Stimulated activated naive B cell treated with anti-CD40 and anti-IgM and Interleukin-4, amounts not matched to agents 10 μg/mL and 1 μg/mL and 100 μg/mL, for 72 hours (primary cell): ENCODE measurements at regions not wholly inside any gene's neighbourhood (a gene's known extent, or its start where the extent isn't known, plus 50 kb on each side); places are given as distances from the start of the nearest gene placed in this dataset.

Experiments
- ATAC-seq, 2 donors: fragments of 150-1000 bp; cut with Tn5 transposase; replicated peaks; 2 replicates each; pipeline ENCODE4 v1.10.0; 2021; ENCODE audit warnings: moderate library complexity in 1 of 2
- DNase-seq: peaks from one replicate; pipeline ENCODE4 v3.0.0; 2021
- H3K27ac Mint-ChIP-seq: one replicate; pipeline ENCODE4 v1.8.0; 2022; ENCODE audit warnings: mild to moderate bottlenecking, mixed read lengths
- H3K27me3 Mint-ChIP-seq, 2 donors: one replicate each; pipeline ENCODE4 v1.8.0; 2022; ENCODE audit warnings: mixed read lengths in 2 of 2
- H3K36me3 Mint-ChIP-seq, 2 donors: one replicate each; pipeline ENCODE4 v1.8.0; 2022; ENCODE audit warnings: mixed read lengths in 2 of 2, mild to moderate bottlenecking in 1 of 2
- H3K4me1 Mint-ChIP-seq, 2 donors: one replicate each; pipeline ENCODE4 v1.8.0; 2022; ENCODE audit warnings: mixed read lengths in 2 of 2, mild to moderate bottlenecking in 1 of 2
- H3K4me3 Mint-ChIP-seq, 2 donors: one replicate each; pipeline ENCODE4 v1.8.0; 2022; ENCODE audit warnings: mild to moderate bottlenecking in 2 of 2, mixed read lengths in 2 of 2, moderate library complexity in 1 of 2
- H3K9me3 Mint-ChIP-seq, 2 donors: one replicate each; pipeline ENCODE4 v1.8.0; 2022; ENCODE audit warnings: mixed read lengths in 2 of 2, mild to moderate bottlenecking in 1 of 2

- Mint-ChIP-seq H3K4me1 (no peaks in the 10 kb centered on the region), H3K27me3 (no peaks in the 10 kb centered on the region), H3K27ac (no peak overlapping the region), H3K4me3 (no peak overlapping the region), H3K36me3 (no peaks in the 10 kb centered on the region), H3K9me3 (no peaks in the 10 kb centered on the region)
- ATAC-seq (no peak), DNase-seq (no peak)
These were observed 598.3 kb upstream of the ZNF385D start for GRCh38 chr3:22349215-22349851.

- Mint-ChIP-seq H3K27me3 (no peaks in the 10 kb centered on the region), H3K36me3 (no peaks in the 10 kb centered on the region), H3K9me3 (no peaks in the 10 kb centered on the region), H3K4me1 (no peaks in the 10 kb centered on the region), H3K27ac (no peak overlapping the region), H3K4me3 (no peak overlapping the region)
- ATAC-seq: no peak
- DNase-seq: no peak
These were observed 600.8 kb upstream of the ZNF385D start for GRCh38 chr3:22351806-22352205.

- H3K9me3 Mint-ChIP-seq: no peaks in the 10 kb centered on the region
- ATAC-seq: no peak
- no peaks in the 10 kb centered on the region for H3K4me1 Mint-ChIP-seq
- no peaks in the 10 kb centered on the region for H3K27me3 Mint-ChIP-seq
- H3K36me3 Mint-ChIP-seq: no peaks in the 10 kb centered on the region
- H3K4me3 Mint-ChIP-seq: no peak overlapping the region
- no peak overlapping the region for H3K27ac Mint-ChIP-seq
- no peak for DNase-seq
These were observed 602.1 kb upstream of the ZNF385D start for GRCh38 chr3:22353126-22353525.

- no peaks in the 10 kb centered on the region for H3K27me3 Mint-ChIP-seq
- ATAC-seq: no peak
These were observed 607.3 kb upstream of the ZNF385D start for GRCh38 chr3:22358334-22358733.

GRCh38 chr3:22360164-22360563 lies 609.2 kb upstream of the ZNF385D start:
- no peak overlapping the region for H3K4me3 Mint-ChIP-seq
- no peaks in the 10 kb centered on the region for H3K9me3 Mint-ChIP-seq
- DNase-seq: no peak
- H3K36me3 Mint-ChIP-seq: no peaks in the 10 kb centered on the region
- no peaks in the 10 kb centered on the region for H3K4me1 Mint-ChIP-seq
- no peak overlapping the region for H3K27ac Mint-ChIP-seq
- ATAC-seq: no peak
- peaks cover 0 to 4% of the 10 kb centered on the region in 2 donors for H3K27me3 Mint-ChIP-seq

More at GRCh38 chr3:22358334-22358733, 607.3 kb upstream of the ZNF385D start:
- Mint-ChIP-seq H3K36me3 (no peaks in the 10 kb centered on the region), H3K4me1 (no peaks in the 10 kb centered on the region), H3K9me3 (no peaks in the 10 kb centered on the region), H3K4me3 (no peak overlapping the region), H3K27ac (no peak overlapping the region)
- no peak for DNase-seq

- Mint-ChIP-seq H3K4me1 (no peaks in the 10 kb centered on the region), H3K4me3 (no peak overlapping the region), H3K27ac (no peak overlapping the region), H3K36me3 (no peaks in the 10 kb centered on the region), H3K27me3 (peaks cover 0 to 4% of the 10 kb centered on the region in 2 donors), H3K9me3 (no peaks in the 10 kb centered on the region)
- ATAC-seq (no peak), DNase-seq (no peak)
These were observed 610.0 kb upstream of the ZNF385D start for GRCh38 chr3:22360970-22361369.

- Mint-ChIP-seq H3K27ac (no peak overlapping the region), H3K4me3 (no peak overlapping the region), H3K36me3 (no peaks in the 10 kb centered on the region), H3K4me1 (no peaks in the 10 kb centered on the region), H3K27me3 (peaks cover 2 to 4% of the 10 kb centered on the region in 2 donors), H3K9me3 (no peaks in the 10 kb centered on the region)
- no peak for ATAC-seq
- DNase-seq: no peak
These were observed 610.5 kb upstream of the ZNF385D start for GRCh38 chr3:22361521-22361920.

GRCh38 chr3:22364851-22365250 lies 613.8 kb upstream of the ZNF385D start:
- no peak overlapping the region for H3K4me3 Mint-ChIP-seq
- H3K4me1 Mint-ChIP-seq: no peaks in the 10 kb centered on the region
- no peaks in the 10 kb centered on the region for H3K9me3 Mint-ChIP-seq
- no peak for DNase-seq
- no peak overlapping the region for H3K27ac Mint-ChIP-seq
- ATAC-seq: no peak
- peaks cover 4 to 5% of the 10 kb centered on the region in 2 donors for H3K27me3 Mint-ChIP-seq
- no peaks in the 10 kb centered on the region for H3K36me3 Mint-ChIP-seq

GRCh38 chr3:22366781-22367180 lies 615.8 kb upstream of the ZNF385D start:
- no peaks in the 10 kb centered on the region for H3K4me1 Mint-ChIP-seq
- no peaks in the 10 kb centered on the region for H3K9me3 Mint-ChIP-seq
- no peak overlapping the region for H3K27ac Mint-ChIP-seq
- peaks cover 16 to 17% of the 10 kb centered on the region in 2 donors for H3K27me3 Mint-ChIP-seq
- H3K4me3 Mint-ChIP-seq: no peak overlapping the region
- DNase-seq: no peak
- no peak for ATAC-seq
- no peaks in the 10 kb centered on the region for H3K36me3 Mint-ChIP-seq

- Mint-ChIP-seq H3K9me3 (no peaks in the 10 kb centered on the region), H3K4me3 (no peak overlapping the region), H3K27me3 (peaks cover 27 to 43% of the 10 kb centered on the region in 2 donors), H3K27ac (no peak overlapping the region), H3K4me1 (no peaks in the 10 kb centered on the region), H3K36me3 (no peaks in the 10 kb centered on the region)
- ATAC-seq: peak in 1 of 2 donors; percentile 41
- no peak for DNase-seq
These were observed 620.0 kb upstream of the ZNF385D start for GRCh38 chr3:22371036-22371435.

- Mint-ChIP-seq H3K4me1 (no peaks in the 10 kb centered on the region), H3K27me3 (peaks cover 27 to 39% of the 10 kb centered on the region in 2 donors), H3K9me3 (no peaks in the 10 kb centered on the region), H3K4me3 (no peak overlapping the region), H3K36me3 (no peaks in the 10 kb centered on the region), H3K27ac (no peak overlapping the region)
- peak in 1 of 2 donors; percentile 12 for ATAC-seq
- no peak for DNase-seq
These were observed 620.7 kb upstream of the ZNF385D start for GRCh38 chr3:22371607-22372291.

GRCh38 chr3:22372292-22373062 lies 621.5 kb upstream of the ZNF385D start:
- H3K36me3 Mint-ChIP-seq: no peaks in the 10 kb centered on the region
- no peaks in the 10 kb centered on the region for H3K4me1 Mint-ChIP-seq
- ATAC-seq: peak; percentile 31 to 40
- no peaks in the 10 kb centered on the region for H3K9me3 Mint-ChIP-seq
- H3K4me3 Mint-ChIP-seq: no peak overlapping the region
- no peak for DNase-seq
- H3K27me3 Mint-ChIP-seq: peaks cover 27 to 39% of the 10 kb centered on the region in 2 donors
- no peak overlapping the region for H3K27ac Mint-ChIP-seq

GRCh38 chr3:22373182-22373581 lies 622.2 kb upstream of the ZNF385D start:
- ATAC-seq (no peak), DNase-seq (no peak)
- Mint-ChIP-seq H3K27ac (no peak overlapping the region), H3K4me1 (no peaks in the 10 kb centered on the region), H3K9me3 (no peaks in the 10 kb centered on the region), H3K4me3 (no peak overlapping the region), H3K36me3 (no peaks in the 10 kb centered on the region), H3K27me3 (peaks cover 27 to 39% of the 10 kb centered on the region in 2 donors)

GRCh38 chr3:22373827-22374226 lies 622.8 kb upstream of the ZNF385D start:
- Mint-ChIP-seq H3K27me3 (peaks cover 27 to 39% of the 10 kb centered on the region in 2 donors), H3K27ac (no peak overlapping the region), H3K4me3 (no peak overlapping the region), H3K9me3 (no peaks in the 10 kb centered on the region), H3K36me3 (no peaks in the 10 kb centered on the region), H3K4me1 (no peaks in the 10 kb centered on the region)
- ATAC-seq (no peak), DNase-seq (no peak)

GRCh38 chr3:22377421-22377820 lies 626.4 kb upstream of the ZNF385D start:
- peaks cover 15 to 25% of the 10 kb centered on the region in 2 donors for H3K27me3 Mint-ChIP-seq
- no peak overlapping the region for H3K27ac Mint-ChIP-seq
- ATAC-seq (no peak), DNase-seq (no peak)
- H3K4me3 Mint-ChIP-seq: no peak overlapping the region
- no peaks in the 10 kb centered on the region for H3K36me3 Mint-ChIP-seq
- H3K4me1 Mint-ChIP-seq: no peaks in the 10 kb centered on the region
- no peaks in the 10 kb centered on the region for H3K9me3 Mint-ChIP-seq
